GM12892 (cell line): ENCODE measurements at regions not wholly inside any gene's neighbourhood (a gene's known extent, or its start where the extent isn't known, plus 50 kb on each side); places are given as distances from the start of the nearest gene placed in this dataset.

ENCODE experiments used
- POLR2A ChIP-seq: IDR thresholded peaks from 2 replicates; pipeline ENCODE4 v1.6.1; 2011; ENCODE audit warnings: low read depth, low read length, control low read depth
- POLR2AphosphoS5 ChIP-seq: IDR thresholded peaks from 2 replicates; pipeline ENCODE4 v1.6.1; 2011; ENCODE audit warnings: low read depth, low read length, control low read depth
- TAF1 ChIP-seq: IDR thresholded peaks from 2 replicates; pipeline ENCODE4 v1.6.1; 2011; ENCODE audit warnings: low read depth, mild to moderate bottlenecking, control low read depth, low read length, borderline replicate concordance

GRCh38 chr3:31103181-31103580, 208.7 kb upstream of the GADL1 start:
- no peak for TF ChIP-seq POLR2A
- TF ChIP-seq POLR2AphosphoS5, result no peak
- TF ChIP-seq TAF1, result no peak
